ENCODE measurements at regions not wholly inside any gene's neighbourhood (a gene's known extent, or its start where the extent isn't known, plus 50 kb on each side); places are given as distances from the start of the nearest gene placed in this dataset.

DNA sequence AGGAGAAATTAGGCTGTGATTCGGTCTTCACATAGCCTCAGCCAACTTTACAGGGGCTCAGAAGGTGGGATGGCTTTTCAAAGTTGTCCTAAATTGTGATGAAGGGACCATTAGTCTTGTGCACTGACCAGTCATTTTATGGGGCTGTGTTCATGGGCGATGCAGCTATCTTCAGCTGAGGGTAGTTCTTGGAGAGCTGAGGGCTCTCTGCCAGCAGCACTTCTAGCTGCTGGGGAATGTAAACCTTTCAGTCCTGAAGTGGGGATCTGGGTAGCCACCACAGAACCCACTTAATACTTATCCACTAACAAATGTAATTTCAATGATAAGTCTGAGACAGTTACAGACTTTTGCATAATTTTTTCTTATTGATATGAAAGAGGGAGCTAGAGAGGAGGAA lies 270.6 kb downstream of the AEBP2 start:
- Mint-ChIP-seq H3K4me1 (no peaks in the 10 kb centered on the region), H3K27me3 (no peaks in the 10 kb centered on the region), H3K27ac (no peak overlapping the region), H3K9me3 (ENCODE audit: insufficient read depth) (peaks cover 16% of the 10 kb centered on the region), H3K4me3 (no peak overlapping the region)
- ATAC-seq (ENCODE audit: low read depth): no peak
- H3K9ac ChIP-seq (ENCODE audit: low read length): no peak overlapping the region
- CTCF ChIA-PET: no interaction called here
- no peak for TF ChIP-seq EZH2 (IDR thresholded peaks at IDR 0.05; ENCODE audit: borderline replicate concordance, insufficient read depth, low read depth, low read length, poor library complexity, severe bottlenecking)
- TF ChIP-seq, protein P1, sequence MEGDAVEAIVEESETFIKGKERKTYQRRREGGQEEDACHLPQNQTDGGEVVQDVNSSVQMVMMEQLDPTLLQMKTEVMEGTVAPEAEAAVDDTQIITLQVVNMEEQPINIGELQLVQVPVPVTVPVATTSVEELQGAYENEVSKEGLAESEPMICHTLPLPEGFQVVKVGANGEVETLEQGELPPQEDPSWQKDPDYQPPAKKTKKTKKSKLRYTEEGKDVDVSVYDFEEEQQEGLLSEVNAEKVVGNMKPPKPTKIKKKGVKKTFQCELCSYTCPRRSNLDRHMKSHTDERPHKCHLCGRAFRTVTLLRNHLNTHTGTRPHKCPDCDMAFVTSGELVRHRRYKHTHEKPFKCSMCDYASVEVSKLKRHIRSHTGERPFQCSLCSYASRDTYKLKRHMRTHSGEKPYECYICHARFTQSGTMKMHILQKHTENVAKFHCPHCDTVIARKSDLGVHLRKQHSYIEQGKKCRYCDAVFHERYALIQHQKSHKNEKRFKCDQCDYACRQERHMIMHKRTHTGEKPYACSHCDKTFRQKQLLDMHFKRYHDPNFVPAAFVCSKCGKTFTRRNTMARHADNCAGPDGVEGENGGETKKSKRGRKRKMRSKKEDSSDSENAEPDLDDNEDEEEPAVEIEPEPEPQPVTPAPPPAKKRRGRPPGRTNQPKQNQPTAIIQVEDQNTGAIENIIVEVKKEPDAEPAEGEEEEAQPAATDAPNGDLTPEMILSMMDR (IDR thresholded peaks at IDR 0.05): no peak
- H2AFZ ChIP-seq (ENCODE audit: insufficient read depth, low read depth, low read length, poor library complexity, severe bottlenecking): no peak overlapping the region
- no peaks in the 10 kb centered on the region for H3K27me3 ChIP-seq (replicated peaks in 1 of 4; ENCODE audit: control extremely low read depth in 1 of 4, control insufficient read depth in 3 of 4, insufficient read depth in 4 of 4, low read length in 3 of 4)
- H3K4me2 ChIP-seq (replicated peaks; ENCODE audit: low read depth, low read length, poor library complexity, severe bottlenecking): no peak overlapping the region
- WGBS (ENCODE audit: insufficient coverage): 71% methylated on average over 1 of the region's 2 CpGs
- intact Hi-C loops (cut with micrococcal nuclease): no loop called here
- no peaks in the 10 kb centered on the region for H4K20me1 ChIP-seq (ENCODE audit: control insufficient read depth, insufficient read depth, low read length, poor library complexity, severe bottlenecking)
- no peaks in the 10 kb centered on the region for H3K79me2 ChIP-seq (ENCODE audit: control insufficient read depth, insufficient read depth, low read length)
- no peak overlapping the region for H3K4me3 ChIP-seq (ENCODE audit: control extremely low read depth in 1 of 5, extremely low read depth in 1 of 5, insufficient read depth in 1 of 5, low read depth in 2 of 5, low read length in 4 of 5)
- DNase-seq: no peak
- no peaks in the 10 kb centered on the region for H3K4me1 ChIP-seq (ENCODE audit: control insufficient read depth in 2 of 2, insufficient read depth in 2 of 2, low read length in 2 of 2)
- H3K36me3 ChIP-seq (replicated peaks in 1 of 2; ENCODE audit: control extremely low read depth in 1 of 2, control insufficient read depth in 1 of 2, extremely low read depth in 1 of 2, insufficient read depth in 2 of 2, low read length in 1 of 2): no peaks in the 10 kb centered on the region
- POLR2A ChIA-PET: no interaction called here
- no peak overlapping the region for H3K27ac ChIP-seq (ENCODE audit: low read length in 2 of 2)
- peaks cover 0 to 9% (median 6%) of the 10 kb centered on the region in 3 donors for H3K9me3 ChIP-seq (ENCODE audit: control extremely low read depth in 1 of 3, control insufficient read depth in 2 of 3, insufficient read depth in 1 of 3, low read length in 2 of 3)

DNA sequence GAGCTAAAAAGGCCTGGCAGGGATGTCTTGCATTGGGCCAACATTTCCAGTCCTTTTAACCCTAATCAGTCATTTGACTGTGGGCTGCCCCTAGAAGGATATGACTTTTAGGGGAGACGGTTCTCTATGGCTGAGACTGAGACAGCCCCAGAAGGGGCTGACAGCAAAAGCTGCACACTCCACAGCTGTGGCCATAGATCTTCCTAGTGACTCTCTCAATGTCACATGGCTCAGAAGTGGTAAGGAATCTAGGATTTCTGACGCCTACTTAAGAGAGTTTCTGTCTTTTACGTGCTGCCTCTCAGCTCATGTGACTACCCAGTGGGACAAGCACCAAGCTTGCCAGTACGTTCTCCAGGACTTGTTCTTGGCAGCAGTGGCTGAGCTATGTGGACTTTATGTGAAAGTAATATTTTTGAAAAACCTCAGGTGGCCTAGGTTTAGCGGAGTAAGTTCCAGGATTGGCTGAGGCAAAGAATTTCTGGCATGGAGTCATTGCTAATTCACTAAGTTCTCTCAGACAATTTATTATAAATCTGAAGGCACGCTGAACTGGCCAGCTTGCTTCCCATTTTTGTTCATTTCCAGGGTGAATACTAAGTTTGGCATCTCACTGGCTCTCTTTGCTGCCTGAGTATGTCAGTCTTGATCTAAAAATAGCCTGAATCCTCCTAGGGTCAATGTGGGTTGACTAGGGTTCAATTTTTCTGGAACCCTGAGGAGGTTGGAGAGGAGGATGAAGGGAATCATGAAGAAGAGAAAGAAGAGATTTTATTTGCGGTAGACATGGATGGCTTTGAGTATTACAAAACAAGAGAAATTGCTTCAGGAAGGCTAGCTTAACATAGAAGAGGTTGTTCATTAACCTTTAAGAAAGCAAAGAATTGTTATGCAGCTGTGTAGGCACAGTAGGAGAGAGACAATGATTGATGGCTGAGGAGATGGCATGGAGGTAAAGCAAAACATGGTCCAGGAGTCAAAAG lies 271.8 kb downstream of the AEBP2 start:
- H3K9me3 Mint-ChIP-seq (ENCODE audit: insufficient read depth): peaks cover 11% of the 10 kb centered on the region
- TF ChIP-seq, protein P1 (IDR thresholded peaks at IDR 0.05): no peak
- TF ChIP-seq EZH2 (IDR thresholded peaks at IDR 0.05; ENCODE audit: borderline replicate concordance, insufficient read depth, low read depth, low read length, poor library complexity, severe bottlenecking): no peak

More for the DNA sequence above, 271.8 kb downstream of the AEBP2 start:
- ChIA-PET CTCF (no interaction called here), POLR2A (no interaction called here)
- no peak overlapping the region for H3K4me3 Mint-ChIP-seq
- no peak for DNase-seq
- Histone ChIP-seq H3K79me2 (ENCODE audit: control insufficient read depth, insufficient read depth, low read length) (no peaks in the 10 kb centered on the region), H3K4me2 (replicated peaks; ENCODE audit: low read depth, low read length, poor library complexity, severe bottlenecking) (no peak overlapping the region), H3K9me3 (ENCODE audit: control extremely low read depth in 1 of 3, control insufficient read depth in 2 of 3, insufficient read depth in 1 of 3, low read length in 2 of 3) (peaks cover 0 to 6% (median 5%) of the 10 kb centered on the region in 3 donors), H2AFZ (ENCODE audit: insufficient read depth, low read depth, low read length, poor library complexity, severe bottlenecking) (no peak overlapping the region), H3K4me1 (ENCODE audit: control insufficient read depth in 2 of 2, insufficient read depth in 2 of 2, low read length in 2 of 2) (no peaks in the 10 kb centered on the region), H3K4me3 (ENCODE audit: control extremely low read depth in 1 of 5, extremely low read depth in 1 of 5, insufficient read depth in 1 of 5, low read depth in 2 of 5, low read length in 4 of 5) (no peak overlapping the region), H3K27me3 (replicated peaks in 1 of 4; ENCODE audit: control extremely low read depth in 1 of 4, control insufficient read depth in 3 of 4, insufficient read depth in 4 of 4, low read length in 3 of 4) (no peaks in the 10 kb centered on the region), H3K9ac (ENCODE audit: low read length) (no peak overlapping the region), H3K36me3 (replicated peaks in 1 of 2; ENCODE audit: control extremely low read depth in 1 of 2, control insufficient read depth in 1 of 2, extremely low read depth in 1 of 2, insufficient read depth in 2 of 2, low read length in 1 of 2) (no peaks in the 10 kb centered on the region), H3K27ac (ENCODE audit: low read length in 2 of 2) (no peak overlapping the region), H4K20me1 (ENCODE audit: control insufficient read depth, insufficient read depth, low read length, poor library complexity, severe bottlenecking) (no peaks in the 10 kb centered on the region)
- no peaks in the 10 kb centered on the region for H3K27me3 Mint-ChIP-seq
- 80% methylated on average over 5 of the region's 7 CpGs for WGBS (ENCODE audit: insufficient coverage)
- H3K27ac Mint-ChIP-seq: no peak overlapping the region
- no peaks in the 10 kb centered on the region for H3K4me1 Mint-ChIP-seq
- intact Hi-C loops (cut with micrococcal nuclease): no loop called here
- ATAC-seq (ENCODE audit: low read depth): no peak

Measured in B cell (primary cell).